ENCODE measurements at regions not wholly inside any gene's neighbourhood (a gene's known extent, or its start where the extent isn't known, plus 50 kb on each side); places are given as distances from the start of the nearest gene placed in this dataset.

GRCh38 chr7:85475071-85475470, 288.2 kb upstream of the SEMA3D start:
- TF ChIP-seq, protein P1, sequence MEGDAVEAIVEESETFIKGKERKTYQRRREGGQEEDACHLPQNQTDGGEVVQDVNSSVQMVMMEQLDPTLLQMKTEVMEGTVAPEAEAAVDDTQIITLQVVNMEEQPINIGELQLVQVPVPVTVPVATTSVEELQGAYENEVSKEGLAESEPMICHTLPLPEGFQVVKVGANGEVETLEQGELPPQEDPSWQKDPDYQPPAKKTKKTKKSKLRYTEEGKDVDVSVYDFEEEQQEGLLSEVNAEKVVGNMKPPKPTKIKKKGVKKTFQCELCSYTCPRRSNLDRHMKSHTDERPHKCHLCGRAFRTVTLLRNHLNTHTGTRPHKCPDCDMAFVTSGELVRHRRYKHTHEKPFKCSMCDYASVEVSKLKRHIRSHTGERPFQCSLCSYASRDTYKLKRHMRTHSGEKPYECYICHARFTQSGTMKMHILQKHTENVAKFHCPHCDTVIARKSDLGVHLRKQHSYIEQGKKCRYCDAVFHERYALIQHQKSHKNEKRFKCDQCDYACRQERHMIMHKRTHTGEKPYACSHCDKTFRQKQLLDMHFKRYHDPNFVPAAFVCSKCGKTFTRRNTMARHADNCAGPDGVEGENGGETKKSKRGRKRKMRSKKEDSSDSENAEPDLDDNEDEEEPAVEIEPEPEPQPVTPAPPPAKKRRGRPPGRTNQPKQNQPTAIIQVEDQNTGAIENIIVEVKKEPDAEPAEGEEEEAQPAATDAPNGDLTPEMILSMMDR (IDR thresholded peaks at IDR 0.05; ENCODE audit: low read depth, low read length, poor library complexity, severe bottlenecking) = no peak
- no peak for TF ChIP-seq EZH2phosphoT487 (IDR thresholded peaks at IDR 0.05; ENCODE audit: borderline replicate concordance, low read length)
- H3K27ac ChIP-seq (ENCODE audit: low read depth, low read length) = no peak overlapping the region
- no peaks in the 10 kb centered on the region for H3K4me1 ChIP-seq (ENCODE audit: control insufficient read depth, low read length)
- no peaks in the 10 kb centered on the region for H3K79me2 ChIP-seq (ENCODE audit: control insufficient read depth, low read length)
- H3K4me2 ChIP-seq (ENCODE audit: low read length) = no peak overlapping the region
- no peaks in the 10 kb centered on the region for H3K9me3 ChIP-seq (ENCODE audit: control insufficient read depth, insufficient read depth, low read length)
- no peaks in the 10 kb centered on the region for H3K27me3 ChIP-seq (ENCODE audit: control insufficient read depth, low read length)
- no peaks in the 10 kb centered on the region for H3F3A ChIP-seq (ENCODE audit: control insufficient read depth, insufficient read depth)
- no peaks in the 10 kb centered on the region; the same call in 1 of the 2 replicates for H4K20me1 ChIP-seq (ENCODE audit: control insufficient read depth, insufficient read depth, low read depth, low read length)
- H3K4me3 ChIP-seq (ENCODE audit: low read length) = no peak overlapping the region
- no peaks in the 10 kb centered on the region for H3K36me3 ChIP-seq (ENCODE audit: control insufficient read depth, low read length)
- H3K9me2 ChIP-seq (replicated peaks; ENCODE audit: control insufficient read depth, low read length) = no peaks in the 10 kb centered on the region

DNA sequence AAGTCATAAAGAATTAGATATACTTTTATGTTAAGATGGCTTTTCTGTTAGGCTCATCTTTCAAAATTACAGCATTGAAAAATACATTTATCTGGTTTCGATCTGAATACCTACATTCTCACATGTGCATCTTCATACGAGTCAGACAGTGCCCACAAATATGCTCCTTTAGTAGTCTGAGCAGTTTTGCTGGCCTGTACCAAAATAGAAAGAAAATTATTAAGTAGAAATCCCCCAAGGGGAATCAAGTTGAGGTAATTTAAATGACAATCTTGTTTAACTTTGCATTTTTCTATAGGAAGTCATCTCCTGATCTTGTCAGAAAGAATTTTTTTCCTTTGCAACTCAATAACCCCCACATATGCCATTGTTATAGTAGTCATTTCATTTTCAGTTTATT, 287.4 kb upstream of the SEMA3D start:
- no peaks in the 10 kb centered on the region for H3K79me2 ChIP-seq (ENCODE audit: control insufficient read depth, low read length)
- no peaks in the 10 kb centered on the region for H3K27me3 ChIP-seq (ENCODE audit: control insufficient read depth, low read length)
- no peaks in the 10 kb centered on the region for H3F3A ChIP-seq (ENCODE audit: control insufficient read depth, insufficient read depth)
- no peaks in the 10 kb centered on the region for H3K4me1 ChIP-seq (ENCODE audit: control insufficient read depth, low read length)
- H3K4me3 ChIP-seq (ENCODE audit: low read length) = no peak overlapping the region
- no peaks in the 10 kb centered on the region; the same call in 1 of the 2 replicates for H4K20me1 ChIP-seq (ENCODE audit: control insufficient read depth, insufficient read depth, low read depth, low read length)
- no peak overlapping the region for H3K4me2 ChIP-seq (ENCODE audit: low read length)
- TF ChIP-seq, protein P1 (IDR thresholded peaks at IDR 0.05; ENCODE audit: low read depth, low read length, poor library complexity, severe bottlenecking) = no peak
- TF ChIP-seq EZH2phosphoT487 (IDR thresholded peaks at IDR 0.05; ENCODE audit: borderline replicate concordance, low read length) = no peak
- no peaks in the 10 kb centered on the region for H3K9me2 ChIP-seq (replicated peaks; ENCODE audit: control insufficient read depth, low read length)
- no peaks in the 10 kb centered on the region for H3K36me3 ChIP-seq (ENCODE audit: control insufficient read depth, low read length)
- H3K27ac ChIP-seq (ENCODE audit: low read depth, low read length) = no peak overlapping the region
- no peaks in the 10 kb centered on the region for H3K9me3 ChIP-seq (ENCODE audit: control insufficient read depth, insufficient read depth, low read length)

DNA sequence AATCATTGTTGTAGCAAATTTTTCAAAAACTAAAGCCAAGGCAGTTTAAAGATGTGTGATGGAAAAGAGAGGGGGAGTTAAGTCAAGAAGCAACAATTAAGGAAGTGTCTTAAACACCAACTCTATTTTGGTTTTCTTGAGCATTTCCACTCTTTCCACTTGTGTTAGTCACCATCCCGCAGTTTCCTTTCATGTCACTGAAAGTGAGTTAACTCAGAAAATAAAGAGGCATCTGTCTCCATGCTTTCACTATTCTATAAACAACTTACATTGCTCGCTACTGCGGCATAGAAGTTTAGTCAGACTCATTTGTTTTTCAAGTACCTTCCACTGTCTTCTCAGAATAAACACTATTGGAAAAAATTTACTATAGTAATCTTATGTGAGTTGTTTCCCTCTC, 284.9 kb upstream of the SEMA3D start:
- H4K20me1 ChIP-seq (ENCODE audit: control insufficient read depth, insufficient read depth, low read depth, low read length) = no peaks in the 10 kb centered on the region; the same call in 1 of the 2 replicates
- no peak overlapping the region for H3K4me3 ChIP-seq (ENCODE audit: low read length)

GRCh38 chr7:85471307-85471706, 284.5 kb upstream of the SEMA3D start:
- Histone ChIP-seq H3K9me3 (ENCODE audit: control insufficient read depth, insufficient read depth, low read length) (no peaks in the 10 kb centered on the region), H3K79me2 (ENCODE audit: control insufficient read depth, low read length) (no peaks in the 10 kb centered on the region), H4K20me1 (ENCODE audit: control insufficient read depth, insufficient read depth, low read depth, low read length) (no peaks in the 10 kb centered on the region; the same call in 1 of the 2 replicates), H3K4me3 (ENCODE audit: low read length) (no peak overlapping the region), H3K4me1 (ENCODE audit: control insufficient read depth, low read length) (no peaks in the 10 kb centered on the region), H3K27ac (ENCODE audit: low read depth, low read length) (no peak overlapping the region), H3K4me2 (ENCODE audit: low read length) (no peak overlapping the region), H3F3A (ENCODE audit: control insufficient read depth, insufficient read depth) (no peaks in the 10 kb centered on the region), H3K9me2 (replicated peaks; ENCODE audit: control insufficient read depth, low read length) (no peaks in the 10 kb centered on the region), H3K27me3 (ENCODE audit: control insufficient read depth, low read length) (no peaks in the 10 kb centered on the region), H3K36me3 (ENCODE audit: control insufficient read depth, low read length) (no peaks in the 10 kb centered on the region)
- TF ChIP-seq, protein P1 (IDR thresholded peaks at IDR 0.05; ENCODE audit: low read depth, low read length, poor library complexity, severe bottlenecking) = no peak
- TF ChIP-seq EZH2phosphoT487 (IDR thresholded peaks at IDR 0.05; ENCODE audit: borderline replicate concordance, low read length) = no peak

More for the DNA sequence above, 284.9 kb upstream of the SEMA3D start:
- Histone ChIP-seq H3K79me2 (ENCODE audit: control insufficient read depth, low read length) (no peaks in the 10 kb centered on the region), H3F3A (ENCODE audit: control insufficient read depth, insufficient read depth) (no peaks in the 10 kb centered on the region), H3K9me2 (replicated peaks; ENCODE audit: control insufficient read depth, low read length) (no peaks in the 10 kb centered on the region), H3K4me2 (ENCODE audit: low read length) (no peak overlapping the region), H3K27me3 (ENCODE audit: control insufficient read depth, low read length) (no peaks in the 10 kb centered on the region), H3K36me3 (ENCODE audit: control insufficient read depth, low read length) (no peaks in the 10 kb centered on the region), H3K4me1 (ENCODE audit: control insufficient read depth, low read length) (no peaks in the 10 kb centered on the region), H3K27ac (ENCODE audit: low read depth, low read length) (no peak overlapping the region), H3K9me3 (ENCODE audit: control insufficient read depth, insufficient read depth, low read length) (no peaks in the 10 kb centered on the region)
- TF ChIP-seq EZH2phosphoT487 (IDR thresholded peaks at IDR 0.05; ENCODE audit: borderline replicate concordance, low read length) = no peak
